ENCODE measurements at regions not wholly inside any gene's neighbourhood (a gene's known extent, or its start where the extent isn't known, plus 50 kb on each side); places are given as distances from the start of the nearest gene placed in this dataset.
A peak's percentile ranks its signal among the peaks of the same experiment; 100 is the strongest.

DNA sequence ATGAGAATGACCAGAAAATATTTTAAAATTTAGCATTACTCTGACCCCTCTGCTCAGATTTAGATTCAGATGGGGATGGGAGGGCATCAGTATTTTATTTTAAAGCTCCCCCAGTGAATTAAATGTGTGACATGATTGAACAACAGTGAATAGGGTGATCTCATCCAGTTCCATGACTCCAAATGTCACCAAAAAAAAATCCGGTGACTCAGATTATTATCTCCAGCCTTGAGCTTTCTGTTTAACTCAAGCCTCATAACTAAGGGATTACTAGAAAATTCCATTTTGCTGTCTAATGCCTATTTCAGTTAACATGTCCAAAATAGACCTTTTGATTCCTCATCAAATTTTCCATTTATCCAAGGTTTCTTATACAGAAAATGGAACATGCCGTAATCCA lies 121.8 kb upstream of the TMEM47 start:
- DNase-seq (ENCODE audit: low read depth) = peak; percentile 63
- TF ChIP-seq, protein P1, sequence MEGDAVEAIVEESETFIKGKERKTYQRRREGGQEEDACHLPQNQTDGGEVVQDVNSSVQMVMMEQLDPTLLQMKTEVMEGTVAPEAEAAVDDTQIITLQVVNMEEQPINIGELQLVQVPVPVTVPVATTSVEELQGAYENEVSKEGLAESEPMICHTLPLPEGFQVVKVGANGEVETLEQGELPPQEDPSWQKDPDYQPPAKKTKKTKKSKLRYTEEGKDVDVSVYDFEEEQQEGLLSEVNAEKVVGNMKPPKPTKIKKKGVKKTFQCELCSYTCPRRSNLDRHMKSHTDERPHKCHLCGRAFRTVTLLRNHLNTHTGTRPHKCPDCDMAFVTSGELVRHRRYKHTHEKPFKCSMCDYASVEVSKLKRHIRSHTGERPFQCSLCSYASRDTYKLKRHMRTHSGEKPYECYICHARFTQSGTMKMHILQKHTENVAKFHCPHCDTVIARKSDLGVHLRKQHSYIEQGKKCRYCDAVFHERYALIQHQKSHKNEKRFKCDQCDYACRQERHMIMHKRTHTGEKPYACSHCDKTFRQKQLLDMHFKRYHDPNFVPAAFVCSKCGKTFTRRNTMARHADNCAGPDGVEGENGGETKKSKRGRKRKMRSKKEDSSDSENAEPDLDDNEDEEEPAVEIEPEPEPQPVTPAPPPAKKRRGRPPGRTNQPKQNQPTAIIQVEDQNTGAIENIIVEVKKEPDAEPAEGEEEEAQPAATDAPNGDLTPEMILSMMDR (conservative IDR thresholded peaks at IDR 0.05; ENCODE audit: low read length) = no peak
- H3K4me3 ChIP-seq (ENCODE audit: low read length) = no peak overlapping the region

DNA sequence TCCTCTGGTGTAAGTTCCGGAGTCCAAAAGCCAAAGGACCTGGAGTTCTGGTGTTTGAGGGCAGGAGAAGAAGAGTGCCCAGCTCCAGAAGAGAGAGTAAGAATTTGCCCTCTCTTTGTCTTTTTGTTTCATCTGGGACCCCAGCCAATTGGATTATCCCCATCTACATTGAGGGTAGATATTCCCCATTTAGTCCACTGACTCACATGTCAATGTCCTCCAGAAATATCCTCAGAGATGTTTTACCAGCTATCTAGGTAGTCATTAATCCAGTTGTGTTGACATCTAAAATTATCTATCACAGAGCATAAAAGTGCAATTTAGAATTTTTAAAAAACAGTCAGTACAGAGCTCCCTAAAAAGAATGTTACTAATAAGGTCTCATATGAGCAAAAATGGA lies 132.9 kb upstream of the TMEM47 start:
- no peak overlapping the region for H3K4me3 ChIP-seq (ENCODE audit: low read length)
- TF ChIP-seq, protein P1 (conservative IDR thresholded peaks at IDR 0.05; ENCODE audit: low read length) = no peak
- no peak for DNase-seq (ENCODE audit: low read depth)

DNA sequence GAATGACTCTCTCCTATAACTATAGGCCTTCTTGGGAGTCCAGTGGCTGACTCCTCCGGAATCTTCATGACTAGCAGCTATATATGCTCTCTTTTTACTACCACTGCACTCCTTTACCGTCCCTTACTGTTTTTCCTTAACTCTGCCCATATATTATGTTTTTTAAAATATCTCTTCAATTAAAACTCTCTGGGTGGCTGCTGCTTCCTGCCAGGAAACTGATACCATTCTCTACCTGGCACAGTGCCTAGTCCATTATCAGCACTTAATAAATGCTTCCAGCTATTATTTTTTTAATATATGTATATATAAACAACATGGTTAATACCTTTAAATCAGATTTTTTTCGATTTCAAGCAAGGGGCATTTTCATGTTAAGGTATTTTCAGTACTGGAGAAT lies 136.6 kb upstream of the FAM47B start:
- H3K4me3 ChIP-seq (ENCODE audit: low read length) = no peak overlapping the region
- TF ChIP-seq, protein P1 (conservative IDR thresholded peaks at IDR 0.05; ENCODE audit: low read length) = no peak
- DNase-seq (ENCODE audit: low read depth) = no peak

DNA sequence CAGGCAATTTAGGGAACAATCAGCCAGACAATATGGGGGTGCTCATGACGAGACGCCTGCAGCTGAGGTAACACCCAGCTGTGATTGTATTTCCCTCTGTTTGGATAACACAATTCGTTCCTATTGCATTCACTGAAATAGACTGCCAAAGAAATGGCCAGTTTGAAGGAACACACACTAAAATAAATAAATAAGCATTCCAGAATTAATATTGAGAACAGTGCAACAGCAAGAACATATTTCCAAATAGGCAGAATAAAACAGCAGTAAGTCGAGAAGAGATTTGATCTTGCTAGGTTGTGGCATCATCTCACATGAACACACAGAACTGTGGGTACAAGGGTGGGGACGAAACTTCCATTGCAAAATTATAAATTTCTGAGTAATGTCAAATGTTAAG lies 133.5 kb upstream of the FAM47B start:
- no peak for DNase-seq (ENCODE audit: low read depth)
- TF ChIP-seq, protein P1 (conservative IDR thresholded peaks at IDR 0.05; ENCODE audit: low read length) = no peak
- H3K4me3 ChIP-seq (ENCODE audit: low read length) = no peak overlapping the region

DNA sequence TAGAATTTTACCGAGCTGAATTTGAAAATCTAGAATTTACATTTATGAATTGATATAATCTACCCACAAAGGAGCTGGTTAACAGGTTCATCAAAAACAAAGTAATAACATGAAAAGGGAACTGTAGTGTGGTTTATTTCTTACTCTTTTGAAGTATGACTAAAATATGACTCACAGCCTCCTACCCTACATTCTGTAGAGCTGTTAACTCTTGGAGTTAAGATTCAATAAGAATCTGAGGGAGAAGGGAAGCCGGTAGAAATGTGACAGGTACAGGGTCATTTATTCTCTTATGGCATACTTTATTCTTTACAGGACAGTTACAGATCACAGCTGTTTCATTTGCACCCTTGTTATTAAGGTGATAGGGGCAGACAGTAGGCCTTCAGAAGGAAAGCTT lies 132.2 kb upstream of the FAM47B start:
- H3K4me3 ChIP-seq (ENCODE audit: low read length) = no peak overlapping the region
- TF ChIP-seq, protein P1 (conservative IDR thresholded peaks at IDR 0.05; ENCODE audit: low read length) = no peak
- peak; percentile 14 for DNase-seq (ENCODE audit: low read depth)

DNA sequence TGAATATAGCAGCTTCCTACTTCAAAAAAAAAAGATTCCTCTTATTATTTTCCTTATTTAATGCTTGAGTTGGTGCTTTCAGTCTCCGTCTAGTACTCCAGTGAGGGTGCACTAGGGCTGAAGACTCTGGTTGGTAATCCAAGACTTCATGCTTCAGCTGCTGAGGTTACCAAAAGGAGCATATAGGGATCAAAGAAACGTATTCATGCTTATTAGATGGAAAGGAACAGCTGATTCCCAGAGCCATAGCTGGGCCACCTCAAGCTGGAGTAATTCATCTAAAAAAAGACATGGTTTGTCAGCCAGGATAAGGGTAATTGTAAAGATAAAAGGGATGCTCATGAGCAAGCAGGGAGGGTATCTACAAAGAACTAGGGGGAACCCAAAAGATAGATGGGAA lies 131.7 kb upstream of the FAM47B start:
- TF ChIP-seq, protein P1 (conservative IDR thresholded peaks at IDR 0.05; ENCODE audit: low read length) = no peak
- H3K4me3 ChIP-seq (ENCODE audit: low read length) = no peak overlapping the region
- DNase-seq (ENCODE audit: low read depth) = no peak

DNA sequence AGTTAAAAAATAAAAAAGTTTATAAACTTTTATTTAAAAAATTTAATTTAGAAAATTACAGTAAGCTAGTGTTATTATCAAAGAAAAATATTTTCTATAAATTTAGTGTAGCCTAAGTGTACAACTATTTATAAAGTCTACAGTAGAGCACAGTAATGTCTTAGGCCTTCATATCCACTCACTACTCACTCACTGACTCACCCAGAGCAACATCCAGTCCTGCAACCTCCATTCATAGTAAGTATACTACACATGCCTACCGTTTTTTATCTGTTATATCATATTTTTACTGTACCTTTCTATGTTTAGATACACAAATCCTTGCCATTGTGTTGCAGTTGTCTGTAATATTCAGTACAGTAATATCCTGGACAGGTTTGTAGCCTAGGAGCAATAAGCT lies 129.0 kb upstream of the FAM47B start:
- TF ChIP-seq, protein P1 (conservative IDR thresholded peaks at IDR 0.05; ENCODE audit: low read length) = no peak
- H3K4me3 ChIP-seq (ENCODE audit: low read length) = no peak overlapping the region
- DNase-seq (ENCODE audit: low read depth) = peak; percentile 15

Measured in AG10803 (cell line).